GM23338 (cell line): ENCODE measurements at regions not wholly inside any gene's neighbourhood (a gene's known extent, or its start where the extent isn't known, plus 50 kb on each side); places are given as distances from the start of the nearest gene placed in this dataset.

Experiments
- ATAC-seq: fragments of 200-7000 bp; cut with Tn5 transposase; 3 replicates; pipeline ENCODE4 v1.9.1; 2020
- DNase-seq: peaks from one replicate; pipeline ENCODE4 v3.0.0-alpha.2; 2015; ENCODE audit warnings: low spot score
- H2AFZ ChIP-seq: fragments of 200-600 bp; sonication (generic); 2 replicates; pipeline ENCODE4 v1.8.0; 2016; ENCODE audit warnings: antibody characterized with exemption, mild to moderate bottlenecking, moderate library complexity
- H3F3A ChIP-seq: fragments of 200-600 bp; sonication (generic); replicated peaks from 2 replicates; pipeline ENCODE4 v1.8.0; 2017; ENCODE audit warnings: antibody characterized with exemption, mixed run types, low read depth
- H3K27ac ChIP-seq: fragments of 200-600 bp; sonication (generic); 2 replicates; pipeline ENCODE4 v1.6.1; 2016; ENCODE audit warnings: low read depth
- H3K27me3 ChIP-seq: fragments of 200-600 bp; sonication (generic); 2 replicates; pipeline ENCODE4 v1.8.0; 2016; ENCODE audit warnings: mild to moderate bottlenecking, mixed run types, moderate library complexity; ENCODE audit not compliant: insufficient read depth
- H3K36me3 ChIP-seq: fragments of 200-600 bp; sonication (generic); 2 replicates; pipeline ENCODE4 v1.8.0; 2016; ENCODE audit warnings: mild to moderate bottlenecking; ENCODE audit not compliant: insufficient read depth
- H3K4me1 ChIP-seq: fragments of 200-600 bp; sonication (generic); 2 replicates; pipeline ENCODE4 v1.8.0; 2016; ENCODE audit warnings: mild to moderate bottlenecking, moderate library complexity; ENCODE audit not compliant: insufficient read depth
- H3K4me2 ChIP-seq: fragments of 200-600 bp; sonication (generic); 2 replicates; pipeline ENCODE4 v1.7.1; 2017; ENCODE audit warnings: mixed run types
- H3K4me3 ChIP-seq: fragments of 200-600 bp; sonication (generic); 2 replicates; pipeline ENCODE4 v1.6.1; 2016; ENCODE audit warnings: mixed run types
- H3K79me2 ChIP-seq: fragments of 200-600 bp; sonication (generic); replicated peaks from 2 replicates; pipeline ENCODE4 v1.8.0; 2017; ENCODE audit warnings: mild to moderate bottlenecking; ENCODE audit not compliant: insufficient read depth
- H3K9me2 ChIP-seq: fragments of 200-600 bp; sonication (generic); 2 replicates; pipeline ENCODE4 v1.8.0; 2017; ENCODE audit not compliant: insufficient read depth
- H4K20me1 ChIP-seq: fragments of 200-600 bp; sonication (generic); replicated peaks from 2 replicates; pipeline ENCODE4 v1.8.0; 2017; ENCODE audit warnings: mild to moderate bottlenecking; ENCODE audit not compliant: insufficient read depth
- H3K27ac Mint-ChIP-seq: 2 replicates; pipeline ENCODE4 v1.8.0; 2020; ENCODE audit warnings: inconsistent platforms, mild to moderate bottlenecking, moderate library complexity, mixed read lengths
- H3K27me3 Mint-ChIP-seq: 3 replicates; pipeline ENCODE4 v1.8.0; 2022; ENCODE audit warnings: low read depth, mild to moderate bottlenecking, moderate library complexity, mixed read lengths, inconsistent platforms; ENCODE audit not compliant: insufficient read depth, poor library complexity
- H3K36me3 Mint-ChIP-seq: 3 replicates; pipeline ENCODE4 v1.8.0; 2021; ENCODE audit warnings: low read depth, mild to moderate bottlenecking, inconsistent platforms, moderate library complexity, mixed read lengths
- H3K4me1 Mint-ChIP-seq: 3 replicates; pipeline ENCODE4 v1.8.0; 2020; ENCODE audit warnings: mild to moderate bottlenecking, inconsistent platforms, mixed read lengths
- H3K4me3 Mint-ChIP-seq: 3 replicates; pipeline ENCODE4 v1.8.0; 2021; ENCODE audit warnings: moderate library complexity, mild to moderate bottlenecking, inconsistent platforms, mixed read lengths
- H3K9me3 Mint-ChIP-seq: 3 replicates; pipeline ENCODE4 v1.8.0; 2020; ENCODE audit warnings: moderate library complexity, mild to moderate bottlenecking, inconsistent platforms, mixed read lengths
- CREB1 ChIP-seq: fragments of 250-450 bp; sonication (Bioruptor Pico); IDR thresholded peaks from 2 replicates; pipeline ENCODE4 v1.5.0; 2020; ENCODE audit warnings: low read depth, mild to moderate bottlenecking, moderate library complexity
- EZH2 ChIP-seq: fragments of 200-600 bp; sonication (generic); IDR thresholded peaks from one replicate; pipeline ENCODE4 v1.8.0; 2017; ENCODE audit warnings: antibody characterized with exemption, mild to moderate bottlenecking, low read depth; ENCODE audit not compliant: unreplicated experiment
- EZH2phosphoT487 ChIP-seq: fragments of 200-600 bp; sonication (generic); IDR thresholded peaks from one replicate; pipeline ENCODE4 v1.8.1; 2018; ENCODE audit warnings: antibody characterized with exemption; ENCODE audit not compliant: unreplicated experiment
- JUNB ChIP-seq: IDR thresholded peaks from one replicate; pipeline ENCODE4 v1.6.1; 2016; ENCODE audit warnings: antibody characterized with exemption; ENCODE audit not compliant: unreplicated experiment
- NANOG ChIP-seq: IDR thresholded peaks from 2 replicates; pipeline ENCODE4 v1.6.1; 2016; ENCODE audit warnings: antibody characterized with exemption, borderline replicate concordance
- POLR2AphosphoS5 ChIP-seq: IDR thresholded peaks from 2 replicates; pipeline ENCODE4 v1.6.1; 2016; ENCODE audit warnings: antibody characterized with exemption, low read depth
- STAT1 ChIP-seq: IDR thresholded peaks from one replicate; pipeline ENCODE4 v1.6.1; 2016; ENCODE audit warnings: antibody characterized with exemption; ENCODE audit not compliant: unreplicated experiment
- ZNF114 ChIP-seq: fragments of 250-450 bp; sonication (Bioruptor Pico); IDR thresholded peaks from 2 replicates; pipeline ENCODE4 v1.5.0; 2020; ENCODE audit warnings: mild to moderate bottlenecking, moderate library complexity
- ZNF331 ChIP-seq: fragments of 250-450 bp; sonication (Bioruptor Pico); IDR thresholded peaks from 2 replicates; pipeline ENCODE4 v1.5.0; 2020; ENCODE audit warnings: low read depth, mild to moderate bottlenecking, moderate library complexity
- TF ChIP-seq, protein P1 (sequence below): IDR thresholded peaks from 2 replicates; pipeline ENCODE4 v1.6.1; 2016; ENCODE audit warnings: antibody characterized with exemption
- TF ChIP-seq, protein P2 (sequence below), 2 experiments: fragments of 200-600 bp in 1 of 2; sonication (generic) in 1 of 2; conservative IDR thresholded peaks; 2 replicates each; pipeline versions ENCODE4 v1.5.1 to v1.6.1; 2016 to 2017; ENCODE audit warnings: antibody characterized with exemption in 2 of 2, low read depth in 2 of 2, mild to moderate bottlenecking in 2 of 2, moderate library complexity in 1 of 2
- TF ChIP-seq, protein P3 (sequence below): IDR thresholded peaks from one replicate; pipeline ENCODE4 v1.6.1; 2018; ENCODE audit warnings: antibody characterized with exemption; ENCODE audit not compliant: unreplicated experiment

DNA sequence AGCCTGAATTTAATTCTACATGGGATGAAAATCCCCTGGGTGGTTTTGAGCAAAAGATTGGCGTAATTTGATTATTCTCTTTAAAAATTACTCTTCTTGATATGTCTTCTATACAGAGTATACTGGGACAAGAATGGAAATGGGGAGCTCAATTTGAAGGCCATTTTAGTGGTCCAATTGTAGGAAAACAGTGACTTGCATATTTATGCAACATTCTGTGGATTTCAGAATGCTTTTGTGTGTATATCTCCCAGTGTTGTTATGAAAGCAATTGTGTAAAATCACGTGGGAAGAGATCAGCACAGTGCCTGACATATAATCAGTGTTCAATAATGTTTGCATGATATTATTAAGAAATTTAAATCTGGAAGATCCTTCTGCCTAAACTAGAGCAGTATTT is 575.9 kb upstream of the PBX1 start:
- Histone ChIP-seq H3K27ac (no peak overlapping the region), H3K4me3 (no peak overlapping the region), H3K79me2 (no peaks in the 10 kb centered on the region), H3K27me3 (no peaks in the 10 kb centered on the region), H4K20me1 (no peaks in the 10 kb centered on the region), H3K4me2 (no peak overlapping the region), H3F3A (no peaks in the 10 kb centered on the region), H3K9me2 (0 out of 2 replicates have a peak, but pooled peaks cover 5% of the 10 kb centered on the region), H2AFZ (no peak overlapping the region), H3K4me1 (no peaks in the 10 kb centered on the region), H3K36me3 (no peaks in the 10 kb centered on the region)
- Mint-ChIP-seq H3K9me3 (no peaks in the 10 kb centered on the region), H3K4me1 (peaks cover 7% of the 10 kb centered on the region; the same call in 2 of the 3 replicates), H3K27me3 (no peaks in the 10 kb centered on the region), H3K36me3 (no peaks in the 10 kb centered on the region), H3K4me3 (no peak overlapping the region), H3K27ac (no peak overlapping the region)
- no peak for ATAC-seq
- TF ChIP-seq, protein P1, sequence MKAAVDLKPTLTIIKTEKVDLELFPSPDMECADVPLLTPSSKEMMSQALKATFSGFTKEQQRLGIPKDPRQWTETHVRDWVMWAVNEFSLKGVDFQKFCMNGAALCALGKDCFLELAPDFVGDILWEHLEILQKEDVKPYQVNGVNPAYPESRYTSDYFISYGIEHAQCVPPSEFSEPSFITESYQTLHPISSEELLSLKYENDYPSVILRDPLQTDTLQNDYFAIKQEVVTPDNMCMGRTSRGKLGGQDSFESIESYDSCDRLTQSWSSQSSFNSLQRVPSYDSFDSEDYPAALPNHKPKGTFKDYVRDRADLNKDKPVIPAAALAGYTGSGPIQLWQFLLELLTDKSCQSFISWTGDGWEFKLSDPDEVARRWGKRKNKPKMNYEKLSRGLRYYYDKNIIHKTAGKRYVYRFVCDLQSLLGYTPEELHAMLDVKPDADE = no peak
- TF ChIP-seq ZNF331 = no peak
- no peak for TF ChIP-seq ZNF114 (CRISPR knock-in tag)
- TF ChIP-seq POLR2AphosphoS5 = no peak
- TF ChIP-seq STAT1 = no peak
- TF ChIP-seq, protein P2, sequence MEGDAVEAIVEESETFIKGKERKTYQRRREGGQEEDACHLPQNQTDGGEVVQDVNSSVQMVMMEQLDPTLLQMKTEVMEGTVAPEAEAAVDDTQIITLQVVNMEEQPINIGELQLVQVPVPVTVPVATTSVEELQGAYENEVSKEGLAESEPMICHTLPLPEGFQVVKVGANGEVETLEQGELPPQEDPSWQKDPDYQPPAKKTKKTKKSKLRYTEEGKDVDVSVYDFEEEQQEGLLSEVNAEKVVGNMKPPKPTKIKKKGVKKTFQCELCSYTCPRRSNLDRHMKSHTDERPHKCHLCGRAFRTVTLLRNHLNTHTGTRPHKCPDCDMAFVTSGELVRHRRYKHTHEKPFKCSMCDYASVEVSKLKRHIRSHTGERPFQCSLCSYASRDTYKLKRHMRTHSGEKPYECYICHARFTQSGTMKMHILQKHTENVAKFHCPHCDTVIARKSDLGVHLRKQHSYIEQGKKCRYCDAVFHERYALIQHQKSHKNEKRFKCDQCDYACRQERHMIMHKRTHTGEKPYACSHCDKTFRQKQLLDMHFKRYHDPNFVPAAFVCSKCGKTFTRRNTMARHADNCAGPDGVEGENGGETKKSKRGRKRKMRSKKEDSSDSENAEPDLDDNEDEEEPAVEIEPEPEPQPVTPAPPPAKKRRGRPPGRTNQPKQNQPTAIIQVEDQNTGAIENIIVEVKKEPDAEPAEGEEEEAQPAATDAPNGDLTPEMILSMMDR (conservative IDR thresholded peaks at IDR 0.05; ENCODE audit: low read depth in 2 of 2) = no peak
- TF ChIP-seq, protein P3, sequence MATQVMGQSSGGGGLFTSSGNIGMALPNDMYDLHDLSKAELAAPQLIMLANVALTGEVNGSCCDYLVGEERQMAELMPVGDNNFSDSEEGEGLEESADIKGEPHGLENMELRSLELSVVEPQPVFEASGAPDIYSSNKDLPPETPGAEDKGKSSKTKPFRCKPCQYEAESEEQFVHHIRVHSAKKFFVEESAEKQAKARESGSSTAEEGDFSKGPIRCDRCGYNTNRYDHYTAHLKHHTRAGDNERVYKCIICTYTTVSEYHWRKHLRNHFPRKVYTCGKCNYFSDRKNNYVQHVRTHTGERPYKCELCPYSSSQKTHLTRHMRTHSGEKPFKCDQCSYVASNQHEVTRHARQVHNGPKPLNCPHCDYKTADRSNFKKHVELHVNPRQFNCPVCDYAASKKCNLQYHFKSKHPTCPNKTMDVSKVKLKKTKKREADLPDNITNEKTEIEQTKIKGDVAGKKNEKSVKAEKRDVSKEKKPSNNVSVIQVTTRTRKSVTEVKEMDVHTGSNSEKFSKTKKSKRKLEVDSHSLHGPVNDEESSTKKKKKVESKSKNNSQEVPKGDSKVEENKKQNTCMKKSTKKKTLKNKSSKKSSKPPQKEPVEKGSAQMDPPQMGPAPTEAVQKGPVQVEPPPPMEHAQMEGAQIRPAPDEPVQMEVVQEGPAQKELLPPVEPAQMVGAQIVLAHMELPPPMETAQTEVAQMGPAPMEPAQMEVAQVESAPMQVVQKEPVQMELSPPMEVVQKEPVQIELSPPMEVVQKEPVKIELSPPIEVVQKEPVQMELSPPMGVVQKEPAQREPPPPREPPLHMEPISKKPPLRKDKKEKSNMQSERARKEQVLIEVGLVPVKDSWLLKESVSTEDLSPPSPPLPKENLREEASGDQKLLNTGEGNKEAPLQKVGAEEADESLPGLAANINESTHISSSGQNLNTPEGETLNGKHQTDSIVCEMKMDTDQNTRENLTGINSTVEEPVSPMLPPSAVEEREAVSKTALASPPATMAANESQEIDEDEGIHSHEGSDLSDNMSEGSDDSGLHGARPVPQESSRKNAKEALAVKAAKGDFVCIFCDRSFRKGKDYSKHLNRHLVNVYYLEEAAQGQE = no peak
- no peak for TF ChIP-seq EZH2
- no peak for TF ChIP-seq JUNB
- TF ChIP-seq EZH2phosphoT487 = no peak
- no peak for TF ChIP-seq CREB1
- no peak for TF ChIP-seq NANOG
- no peak for DNase-seq
